ENCODE measurements at regions not wholly inside any gene's neighbourhood (a gene's known extent, or its start where the extent isn't known, plus 50 kb on each side); places are given as distances from the start of the nearest gene placed in this dataset.

- DNase-seq (ENCODE audit: insufficient read length, low spot score) (no peak), FAIRE-seq (no peak)
- no peak for TF ChIP-seq CTCF (IDR thresholded peaks at IDR 0.05; ENCODE audit: insufficient read depth, missing control alignments)
These were observed 216.7 kb downstream of the VRK1 start for GRCh38 chr14:97013878-97014277.

GRCh38 chr14:97021001-97021400 is 223.8 kb downstream of the VRK1 start:
- FAIRE-seq, result no peak
- no peak for TF ChIP-seq CTCF (IDR thresholded peaks at IDR 0.05; ENCODE audit: insufficient read depth, missing control alignments)
- DNase-seq (ENCODE audit: insufficient read length, low spot score), result no peak

GRCh38 chr14:97021571-97022168 is 224.5 kb downstream of the VRK1 start:
- DNase-seq (ENCODE audit: insufficient read length, low spot score) (no peak), FAIRE-seq (no peak)
- TF ChIP-seq CTCF (IDR thresholded peaks at IDR 0.05; ENCODE audit: insufficient read depth, missing control alignments), result no peak

- DNase-seq (ENCODE audit: insufficient read length, low spot score) (no peak), FAIRE-seq (no peak)
- no peak for TF ChIP-seq CTCF (IDR thresholded peaks at IDR 0.05; ENCODE audit: insufficient read depth, missing control alignments)
These were observed 225.6 kb downstream of the VRK1 start for GRCh38 chr14:97022741-97023140.

- no peak for TF ChIP-seq CTCF (IDR thresholded peaks at IDR 0.05; ENCODE audit: insufficient read depth, missing control alignments)
- DNase-seq (ENCODE audit: insufficient read length, low spot score) (no peak), FAIRE-seq (no peak)
These were observed 226.7 kb downstream of the VRK1 start for GRCh38 chr14:97023871-97024270.

GRCh38 chr14:97024300-97024699 is 227.1 kb downstream of the VRK1 start:
- FAIRE-seq, result no peak
- no peak for TF ChIP-seq CTCF (IDR thresholded peaks at IDR 0.05; ENCODE audit: insufficient read depth, missing control alignments)

GRCh38 chr14:97025722-97026121 is 228.5 kb downstream of the VRK1 start:
- no peak for FAIRE-seq
- DNase-seq (ENCODE audit: insufficient read length, low spot score), result no peak
- no peak for TF ChIP-seq CTCF (IDR thresholded peaks at IDR 0.05; ENCODE audit: insufficient read depth, missing control alignments)

More at GRCh38 chr14:97024300-97024699, 227.1 kb downstream of the VRK1 start:
- no peak for DNase-seq (ENCODE audit: insufficient read length, low spot score)
